Thoracic aorta (tissue), 2 donors: ENCODE measurements at regions not wholly inside any gene's neighbourhood (a gene's known extent, or its start where the extent isn't known, plus 50 kb on each side); places are given as distances from the start of the nearest gene placed in this dataset.

Source experiments
- ATAC-seq: fragments of 150-250 bp; one replicate; pipeline ENCODE4 v1.8.0; 2017; ENCODE audit warnings: low read depth; ENCODE audit not compliant: insufficient number of reproducible peaks, low FRiP score
- DNase-seq: peaks from one replicate; pipeline ENCODE4 v3.0.0-alpha.2; 2020; ENCODE audit warnings: low spot score
- H3K27ac ChIP-seq, 2 donors: fragments of 200-600 bp; sonication (generic); 1 replicate in 1 of 2; 2 replicates in 1 of 2; pipeline ENCODE4 v1.5.1; 2016; ENCODE audit warnings: mild to moderate bottlenecking in 2 of 2, moderate library complexity in 2 of 2
- H3K27me3 ChIP-seq: fragments of 200-600 bp; sonication (generic); replicated peaks from 2 replicates; pipeline ENCODE4 v1.6.0; 2016; ENCODE audit warnings: mild to moderate bottlenecking; ENCODE audit not compliant: insufficient read depth
- H3K36me3 ChIP-seq: fragments of 200-600 bp; sonication (generic); one replicate; pipeline ENCODE4 v1.5.1; 2016
- H3K4me1 ChIP-seq, 2 donors: fragments of 200-600 bp; sonication (generic); 1 replicate in 1 of 2; 2 replicates in 1 of 2; pipeline versions ENCODE4 v1.5.1 to v1.6.0; 2016; ENCODE audit warnings: low read depth in 2 of 2, mild to moderate bottlenecking in 1 of 2; ENCODE audit not compliant: control insufficient read depth in 1 of 2
- H3K4me3 ChIP-seq: fragments of 200-600 bp; sonication (generic); 2 replicates; pipeline ENCODE4 v1.5.1; 2016; ENCODE audit warnings: mild to moderate bottlenecking
- H3K9me3 ChIP-seq: fragments of 200-600 bp; sonication (generic); 2 replicates; pipeline ENCODE4 v1.5.1; 2016
- TF ChIP-seq, protein P1 (sequence below): fragments of 200-600 bp; sonication (generic); IDR thresholded peaks from one replicate; pipeline ENCODE4 v1.5.1; 2019; ENCODE audit warnings: antibody characterized with exemption

DNA sequence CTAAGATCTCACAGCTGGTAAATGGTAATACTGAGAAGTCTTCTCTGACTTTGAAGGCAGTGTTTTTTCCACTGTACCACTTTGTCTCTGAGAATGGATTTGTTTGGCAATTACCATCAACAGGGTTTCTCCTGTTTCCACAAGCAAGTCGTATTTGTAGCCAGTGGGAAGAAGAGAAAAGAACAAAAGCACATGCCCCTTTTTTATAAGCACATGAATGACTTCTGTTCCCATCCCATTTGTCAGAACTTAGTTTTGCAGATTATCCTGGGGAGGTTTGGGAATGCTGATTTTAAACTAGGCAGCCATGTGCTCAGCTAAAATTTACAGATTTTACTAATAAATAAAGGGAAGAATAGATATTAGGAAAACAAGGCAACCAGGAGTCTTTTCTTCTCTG, 92.9 kb upstream of the ZSWIM2 start:
- DNase-seq: no peak

DNA sequence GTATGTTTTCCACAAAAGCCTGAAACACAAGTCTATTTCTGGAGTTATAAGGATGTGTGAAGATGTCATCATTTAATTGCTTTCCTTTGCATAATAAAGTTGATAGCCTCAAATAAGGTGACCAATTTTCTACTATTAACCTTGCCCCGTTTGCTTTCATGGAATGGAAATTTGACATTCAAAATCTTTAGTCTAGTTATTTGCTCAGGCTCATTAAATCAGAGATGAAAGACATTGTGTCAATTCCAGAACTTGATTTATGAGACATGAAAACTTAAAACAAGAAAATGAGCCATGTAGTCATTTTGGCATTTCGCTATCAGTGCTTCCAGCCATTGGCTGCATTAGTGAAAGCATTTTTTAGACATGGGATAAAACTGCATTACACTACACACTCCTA, 91.5 kb upstream of the ZSWIM2 start:
- TF ChIP-seq, protein P1, sequence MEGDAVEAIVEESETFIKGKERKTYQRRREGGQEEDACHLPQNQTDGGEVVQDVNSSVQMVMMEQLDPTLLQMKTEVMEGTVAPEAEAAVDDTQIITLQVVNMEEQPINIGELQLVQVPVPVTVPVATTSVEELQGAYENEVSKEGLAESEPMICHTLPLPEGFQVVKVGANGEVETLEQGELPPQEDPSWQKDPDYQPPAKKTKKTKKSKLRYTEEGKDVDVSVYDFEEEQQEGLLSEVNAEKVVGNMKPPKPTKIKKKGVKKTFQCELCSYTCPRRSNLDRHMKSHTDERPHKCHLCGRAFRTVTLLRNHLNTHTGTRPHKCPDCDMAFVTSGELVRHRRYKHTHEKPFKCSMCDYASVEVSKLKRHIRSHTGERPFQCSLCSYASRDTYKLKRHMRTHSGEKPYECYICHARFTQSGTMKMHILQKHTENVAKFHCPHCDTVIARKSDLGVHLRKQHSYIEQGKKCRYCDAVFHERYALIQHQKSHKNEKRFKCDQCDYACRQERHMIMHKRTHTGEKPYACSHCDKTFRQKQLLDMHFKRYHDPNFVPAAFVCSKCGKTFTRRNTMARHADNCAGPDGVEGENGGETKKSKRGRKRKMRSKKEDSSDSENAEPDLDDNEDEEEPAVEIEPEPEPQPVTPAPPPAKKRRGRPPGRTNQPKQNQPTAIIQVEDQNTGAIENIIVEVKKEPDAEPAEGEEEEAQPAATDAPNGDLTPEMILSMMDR: no peak
- ATAC-seq (no peak), DNase-seq (no peak)
- Histone ChIP-seq H3K27ac (no peak overlapping the region), H3K4me1 (no peaks in the 10 kb centered on the region), H3K4me3 (no peak overlapping the region), H3K36me3 (no peaks in the 10 kb centered on the region), H3K27me3 (no peaks in the 10 kb centered on the region), H3K9me3 (no peaks in the 10 kb centered on the region)

More for the DNA sequence above, 92.9 kb upstream of the ZSWIM2 start:
- H3K27me3 ChIP-seq: no peaks in the 10 kb centered on the region
- H3K4me3 ChIP-seq: no peak overlapping the region
- no peaks in the 10 kb centered on the region for H3K36me3 ChIP-seq
- H3K4me1 ChIP-seq: no peaks in the 10 kb centered on the region
- no peak overlapping the region for H3K27ac ChIP-seq
- ATAC-seq: no peak
- no peaks in the 10 kb centered on the region for H3K9me3 ChIP-seq
- TF ChIP-seq, protein P1: no peak

DNA sequence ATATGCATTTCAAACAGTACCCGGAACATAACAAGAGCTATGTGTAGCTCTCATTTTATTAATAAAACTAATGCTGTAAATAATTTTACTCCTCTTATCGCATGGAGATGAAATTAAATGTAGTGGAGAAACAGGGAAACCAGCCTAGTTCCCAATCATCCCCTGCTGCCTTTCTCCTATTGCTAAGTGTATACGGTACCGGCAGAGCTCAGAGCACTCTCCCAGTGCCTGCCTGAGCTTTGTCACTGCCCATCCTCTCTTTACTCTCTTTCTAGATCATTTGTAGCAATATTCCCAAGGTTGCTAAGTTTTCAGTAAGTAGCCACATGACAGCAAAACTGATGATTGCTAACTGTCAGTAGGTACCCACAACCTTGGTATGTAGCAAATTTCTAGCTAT, 85.5 kb upstream of the ZSWIM2 start:
- ATAC-seq: no peak
- no peaks in the 10 kb centered on the region for H3K36me3 ChIP-seq
- H3K4me1 ChIP-seq: no peaks in the 10 kb centered on the region
- no peak overlapping the region for H3K27ac ChIP-seq
- H3K4me3 ChIP-seq: no peak overlapping the region
- DNase-seq: no peak
- no peaks in the 10 kb centered on the region for H3K27me3 ChIP-seq
- no peaks in the 10 kb centered on the region for H3K9me3 ChIP-seq
- TF ChIP-seq, protein P1: no peak

DNA sequence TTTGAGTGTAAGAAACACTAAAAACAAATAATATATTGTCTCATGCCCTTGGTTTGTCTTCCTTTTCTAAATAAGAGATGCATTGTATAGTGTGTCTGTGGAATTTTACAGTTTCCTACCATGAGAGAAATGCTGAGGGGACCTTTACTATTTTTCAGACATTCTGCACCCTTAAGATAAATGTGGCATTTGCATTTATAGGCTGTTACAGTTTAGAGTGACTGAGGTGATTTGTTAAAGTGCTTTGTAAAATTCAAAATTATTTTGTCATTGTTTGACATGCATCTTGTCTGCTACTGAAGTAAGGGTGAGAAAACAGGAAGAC, 78.9 kb upstream of the ZSWIM2 start:
- DNase-seq: no peak
- Histone ChIP-seq H3K4me3 (no peak overlapping the region), H3K27ac (no peak overlapping the region), H3K9me3 (no peaks in the 10 kb centered on the region), H3K36me3 (no peaks in the 10 kb centered on the region), H3K27me3 (no peaks in the 10 kb centered on the region), H3K4me1 (no peaks in the 10 kb centered on the region)
- TF ChIP-seq, protein P1: no peak
- ATAC-seq: no peak

DNA sequence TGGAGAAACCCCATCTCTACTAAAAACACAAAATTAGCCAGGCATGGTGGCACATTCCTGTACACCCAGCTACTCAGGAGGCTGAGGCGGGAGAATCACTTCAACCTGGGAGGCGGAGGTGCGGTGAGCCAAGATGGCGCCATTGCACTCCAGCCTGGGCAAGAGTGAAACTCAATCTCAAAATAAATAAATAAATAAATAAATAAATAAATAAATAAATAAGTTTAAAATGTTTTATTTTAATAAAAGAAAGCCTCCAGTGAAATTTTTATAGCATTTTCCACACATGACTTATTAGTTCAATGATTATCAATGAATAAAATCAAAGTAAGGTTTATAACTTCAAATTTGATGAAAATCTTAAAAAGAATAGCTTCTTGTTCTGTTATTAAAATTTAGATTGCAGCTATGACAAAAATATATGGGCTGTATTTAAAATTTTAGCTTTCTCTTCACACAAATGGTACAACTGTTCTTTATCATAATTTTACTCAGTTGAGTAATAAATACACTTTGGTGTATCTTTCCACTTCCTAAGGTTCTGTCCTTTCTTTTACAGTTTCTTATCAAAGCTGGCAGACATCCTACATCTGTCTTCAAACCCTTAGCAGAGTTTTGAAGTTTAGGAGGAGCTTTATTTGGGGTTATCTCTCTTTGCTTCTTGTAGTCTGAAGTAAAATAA, 78.4 kb upstream of the ZSWIM2 start:
- Histone ChIP-seq H3K4me1 (no peaks in the 10 kb centered on the region), H3K27ac (no peak overlapping the region), H3K4me3 (no peak overlapping the region), H3K27me3 (no peaks in the 10 kb centered on the region), H3K9me3 (no peaks in the 10 kb centered on the region), H3K36me3 (no peaks in the 10 kb centered on the region)
- ATAC-seq (no peak), DNase-seq (no peak)
- TF ChIP-seq, protein P1: no peak
